ENCODE measurements at regions not wholly inside any gene's neighbourhood (a gene's known extent, or its start where the extent isn't known, plus 50 kb on each side); places are given as distances from the start of the nearest gene placed in this dataset.

- TF ChIP-seq CTCF (IDR thresholded peaks at IDR 0.05) = no peak
- TF ChIP-seq POLR2A (IDR thresholded peaks at IDR 0.05) = no peak
Measured at GRCh38 chr20:19120569-19120968, 91.9 kb upstream of the SLC24A3 start.
